GM12865 (cell line): ENCODE measurements at regions not wholly inside any gene's neighbourhood (a gene's known extent, or its start where the extent isn't known, plus 50 kb on each side); places are given as distances from the start of the nearest gene placed in this dataset.

Experiments used
- DNase-seq: peaks from one replicate; pipeline ENCODE4 v3.0.0; 2010; ENCODE audit warnings: low read depth
- H3K4me3 ChIP-seq: 2 replicates; pipeline ENCODE4 v1.5.1; 2011; ENCODE audit warnings: mild to moderate bottlenecking, low read depth, low read length, control low read depth
- CTCF ChIP-seq: IDR thresholded peaks from 2 replicates; pipeline ENCODE4 v1.5.1; 2011; ENCODE audit warnings: low read length, control low read depth, low read depth, inconsistent platforms; ENCODE audit not compliant: insufficient read depth; ENCODE audit errors: missing control alignments

- no peak for TF ChIP-seq CTCF
- DNase-seq, result no peak
- peak overlapping the region; percentile 5; the same call in 1 of the 2 replicates for H3K4me3 ChIP-seq
These were observed 1336.4 kb downstream of the TBC1D22A start for GRCh38 chr22:48098921-48099245.

DNA sequence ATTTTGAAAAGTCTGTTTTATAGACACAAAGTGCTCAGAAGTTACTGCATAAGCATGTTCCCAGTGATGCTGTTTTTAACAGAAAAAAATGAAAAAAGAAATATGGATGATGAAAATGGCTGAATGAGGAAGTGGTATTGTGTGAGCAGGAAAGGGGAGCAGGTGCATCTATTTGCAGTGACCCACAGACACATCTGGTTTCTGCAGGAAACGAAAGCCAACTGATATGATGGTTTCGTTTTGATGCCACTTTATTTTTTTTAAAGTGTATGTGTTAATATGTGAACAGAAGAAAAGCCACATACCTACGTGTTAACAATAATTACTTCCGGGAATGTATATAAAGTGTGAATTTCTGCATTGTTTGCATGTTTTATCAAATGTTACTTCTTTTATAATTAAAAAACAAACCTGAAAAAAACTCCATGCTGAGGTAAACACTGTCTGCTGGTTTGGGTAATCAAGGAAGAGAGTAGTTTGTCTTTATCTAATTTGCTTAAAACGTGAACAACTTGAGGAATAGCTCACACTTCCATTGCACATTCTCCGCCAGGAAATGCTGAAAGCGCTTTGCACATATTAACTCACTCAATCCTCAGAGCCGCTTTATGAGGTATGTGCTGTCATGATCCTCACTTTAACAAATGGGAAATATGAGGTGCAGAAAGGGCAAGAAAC lies 1335.9 kb downstream of the TBC1D22A start:
- H3K4me3 ChIP-seq, result peak overlapping the region; percentile 5; the same call in 1 of the 2 replicates
- TF ChIP-seq CTCF, result no peak
- peak; percentile 93 for DNase-seq

DNA sequence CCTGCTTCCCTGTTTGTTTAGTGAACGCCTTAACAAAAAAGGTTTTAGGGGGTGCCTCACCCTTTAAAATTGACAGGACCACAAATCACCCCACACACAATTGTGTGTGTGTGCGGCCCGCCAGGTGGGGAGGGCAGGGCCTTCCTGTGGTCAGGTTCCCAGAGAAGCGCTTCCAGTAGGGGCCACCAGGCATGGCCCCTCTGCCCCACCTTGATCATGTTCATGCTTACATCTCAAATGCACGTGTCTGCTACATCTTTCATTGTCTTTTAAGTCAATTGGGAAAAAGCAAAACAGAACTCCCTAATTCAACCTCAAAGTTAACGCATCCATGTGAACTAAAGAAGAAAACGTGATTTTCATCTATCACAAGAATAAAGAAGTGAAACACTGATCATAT lies 1335.3 kb downstream of the TBC1D22A start:
- no peak overlapping the region for H3K4me3 ChIP-seq
- no peak for TF ChIP-seq CTCF
- peak; percentile 60 for DNase-seq

DNA sequence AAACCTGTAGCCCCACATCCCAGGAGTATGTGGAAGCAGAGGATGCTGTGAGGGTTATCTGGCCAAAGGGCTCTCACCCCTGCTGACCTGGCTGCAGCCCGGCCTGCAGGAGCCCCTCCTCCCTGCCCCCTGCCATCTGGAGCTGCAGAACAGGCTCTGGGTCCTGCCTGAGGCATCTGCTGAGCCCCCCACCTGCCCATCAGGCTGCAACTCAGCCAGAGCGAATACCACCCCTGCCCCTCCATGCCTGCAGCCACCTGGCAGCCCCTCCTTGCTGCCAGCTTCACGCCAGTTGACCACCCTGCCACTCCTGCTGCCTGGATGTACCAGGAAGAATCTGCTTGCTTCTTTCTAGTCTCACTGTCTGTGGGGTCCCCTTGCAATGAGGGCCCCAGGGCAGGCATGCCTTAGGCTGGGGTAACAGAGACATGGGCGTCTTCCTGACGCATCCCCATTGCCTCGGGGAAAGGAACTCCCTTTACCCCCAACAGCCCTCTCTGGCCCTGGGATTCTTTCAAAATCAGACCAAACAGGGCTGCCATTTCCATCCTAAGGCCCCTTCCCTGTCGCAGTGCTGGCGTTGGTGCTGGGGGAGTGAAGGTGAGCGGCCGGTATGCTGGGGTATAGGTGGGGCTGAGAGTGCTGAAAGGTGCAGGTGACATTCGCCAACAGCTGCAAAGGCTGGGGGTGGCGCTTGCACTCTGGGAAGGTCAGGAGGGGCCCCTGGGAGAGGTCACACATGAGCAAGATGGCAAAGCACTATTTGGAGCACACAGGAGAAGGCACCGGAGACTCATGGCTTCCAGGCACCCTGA lies 1334.6 kb downstream of the TBC1D22A start:
- TF ChIP-seq CTCF, result no peak
- H3K4me3 ChIP-seq, result no peak overlapping the region
- DNase-seq, result peak; percentile 16

DNA sequence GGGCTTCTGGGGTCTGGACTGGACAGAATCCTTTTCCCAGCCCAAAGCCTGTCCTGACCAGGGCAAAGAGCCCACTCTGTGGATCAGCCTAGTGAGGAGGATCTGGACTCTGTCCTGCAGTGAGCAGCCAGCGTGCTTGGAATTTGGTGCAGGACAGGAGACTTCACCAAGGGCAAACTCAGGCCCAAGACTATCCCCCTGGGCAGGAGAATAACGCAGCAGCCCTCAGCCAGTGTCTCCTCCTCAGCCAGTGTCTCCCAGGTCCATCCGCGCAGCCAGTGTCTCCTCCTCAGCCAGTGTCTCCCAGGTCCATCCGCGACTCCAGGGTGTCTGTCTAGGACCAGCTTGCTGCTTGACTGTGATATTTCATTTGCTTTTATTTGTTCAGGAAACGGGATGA lies 1334.0 kb downstream of the TBC1D22A start:
- DNase-seq, result no peak
- H3K4me3 ChIP-seq, result no peak overlapping the region
- no peak for TF ChIP-seq CTCF

DNA sequence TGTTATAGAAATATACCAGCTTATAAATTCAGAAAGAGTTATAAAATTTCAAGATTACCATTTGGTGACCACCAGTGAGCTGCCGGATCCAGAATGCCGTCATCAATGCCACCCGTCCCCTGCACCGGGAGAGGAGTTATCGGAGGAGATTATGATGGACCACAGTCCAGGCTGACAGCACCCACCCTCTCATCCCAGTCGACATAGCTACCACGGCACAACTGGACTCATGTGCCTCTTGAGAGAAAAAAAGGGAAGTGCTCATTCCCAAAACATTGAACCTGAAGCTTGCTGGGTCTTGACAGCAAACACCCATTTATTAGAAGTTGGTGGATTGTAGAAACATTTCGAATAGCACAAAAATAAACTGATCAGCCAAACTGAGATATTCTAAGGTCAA lies 1331.5 kb downstream of the TBC1D22A start:
- no peak overlapping the region for H3K4me3 ChIP-seq
- no peak for DNase-seq
- no peak for TF ChIP-seq CTCF

DNA sequence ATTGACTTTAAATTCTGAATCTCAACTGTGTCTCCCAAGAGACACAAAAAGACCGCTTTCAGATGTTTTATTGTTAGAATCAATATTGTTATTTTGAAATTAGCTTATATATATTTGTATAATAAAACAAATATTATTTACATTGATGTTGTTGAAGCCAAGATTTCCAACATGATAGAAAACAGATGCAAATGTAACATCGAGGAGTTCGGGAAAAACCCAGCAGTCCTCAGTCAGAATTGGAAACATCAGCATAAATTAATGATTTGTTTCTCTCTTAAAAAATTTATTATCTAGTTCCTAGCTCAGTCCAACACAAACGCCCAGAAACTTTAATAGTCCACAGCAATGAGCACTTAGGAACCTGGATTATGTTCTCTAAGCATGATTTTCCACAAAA lies 1330.4 kb downstream of the TBC1D22A start:
- DNase-seq, result no peak
- H3K4me3 ChIP-seq, result no peak overlapping the region
- TF ChIP-seq CTCF, result no peak
